Activated CD8-positive, alpha-beta T cell treated with anti-CD3 and anti-CD28 coated beads, Interleukin-2, amount 10 ng/mL, durations not matched to agents 7 days and 5 days (primary cell): ENCODE measurements at regions not wholly inside any gene's neighbourhood (a gene's known extent, or its start where the extent isn't known, plus 50 kb on each side); places are given as distances from the start of the nearest gene placed in this dataset.

Experiments used
- ATAC-seq: fragments of 150-1000 bp; cut with Tn5 transposase; one replicate; pipeline ENCODE4 v1.10.0; 2021; ENCODE audit warnings: moderate library complexity
- CTCF ChIA-PET: fragments of 350-600 bp; sonication (Branson Sonifier 250); formaldehyde crosslinking; loops from one replicate; lab custom pipeline; 2021; ENCODE audit warnings: antibody characterized with exemption; lab: Charles Lee
- POLR2A ChIA-PET: fragments of 350-600 bp; sonication (Branson Sonifier 250); formaldehyde crosslinking; loops from one replicate; lab custom pipeline; 2021; ENCODE audit warnings: antibody characterized with exemption; lab: Charles Lee
- DNase-seq: peaks from one replicate; pipeline ENCODE4 v3.0.0-alpha.2; 2020
- H3K27ac Mint-ChIP-seq: one replicate; pipeline ENCODE4 v1.8.0; 2021; ENCODE audit warnings: mild to moderate bottlenecking, mixed read lengths
- H3K27me3 Mint-ChIP-seq: one replicate; pipeline ENCODE4 v1.8.0; 2021; ENCODE audit warnings: low read depth, mixed read lengths
- H3K36me3 Mint-ChIP-seq: one replicate; pipeline ENCODE4 v1.8.0; 2021; ENCODE audit warnings: low read depth, mixed read lengths
- H3K4me1 Mint-ChIP-seq: one replicate; pipeline ENCODE4 v1.8.0; 2021; ENCODE audit warnings: low read depth, mixed read lengths
- H3K4me3 Mint-ChIP-seq: one replicate; pipeline ENCODE4 v1.8.0; 2021; ENCODE audit warnings: mild to moderate bottlenecking, mixed read lengths
- H3K9me3 Mint-ChIP-seq: one replicate; pipeline ENCODE4 v1.8.0; 2022; ENCODE audit warnings: mixed read lengths; ENCODE audit not compliant: insufficient read depth

- Mint-ChIP-seq H3K36me3 (no peaks in the 10 kb centered on the region), H3K4me1 (no peaks in the 10 kb centered on the region), H3K27ac (no peak overlapping the region), H3K4me3 (no peak overlapping the region), H3K27me3 (peaks cover 7% of the 10 kb centered on the region), H3K9me3 (no peaks in the 10 kb centered on the region)
- DNase-seq = no peak
- ATAC-seq = no peak
- CTCF ChIA-PET = no interaction called here
- POLR2A ChIA-PET = no interaction called here
These were observed 110.3 kb downstream of the NXNL2 start for GRCh38 chr9:88645172-88645878.

- peaks cover 7% of the 10 kb centered on the region for H3K27me3 Mint-ChIP-seq
- DNase-seq (no peak), ATAC-seq (no peak)
- H3K4me1 Mint-ChIP-seq = no peaks in the 10 kb centered on the region
- CTCF ChIA-PET = no interaction called here
- H3K27ac Mint-ChIP-seq = no peak overlapping the region
- H3K36me3 Mint-ChIP-seq = no peaks in the 10 kb centered on the region
- H3K9me3 Mint-ChIP-seq = no peaks in the 10 kb centered on the region
- POLR2A ChIA-PET = no interaction called here
- no peak overlapping the region for H3K4me3 Mint-ChIP-seq
These were observed 110.9 kb downstream of the NXNL2 start for GRCh38 chr9:88645879-88646199.

GRCh38 chr9:88646539-88647300 is 111.7 kb downstream of the NXNL2 start:
- Mint-ChIP-seq H3K4me3 (no peak overlapping the region), H3K36me3 (no peaks in the 10 kb centered on the region), H3K9me3 (no peaks in the 10 kb centered on the region), H3K4me1 (no peaks in the 10 kb centered on the region), H3K27me3 (peaks cover 4% of the 10 kb centered on the region), H3K27ac (no peak overlapping the region)
- ChIA-PET POLR2A (no interaction called here), CTCF (no interaction called here)
- no peak for ATAC-seq
- DNase-seq = no peak

GRCh38 chr9:88651682-88652633 is 117.0 kb downstream of the NXNL2 start:
- Mint-ChIP-seq H3K4me1 (no peaks in the 10 kb centered on the region), H3K4me3 (no peak overlapping the region), H3K27ac (no peak overlapping the region), H3K27me3 (peaks cover 16% of the 10 kb centered on the region), H3K36me3 (no peaks in the 10 kb centered on the region), H3K9me3 (no peaks in the 10 kb centered on the region)
- ATAC-seq (no peak), DNase-seq (no peak)
- ChIA-PET POLR2A (no interaction called here), CTCF (no interaction called here)

- ATAC-seq (no peak), DNase-seq (no peak)
- peaks cover 19% of the 10 kb centered on the region for H3K27me3 Mint-ChIP-seq
- no peak overlapping the region for H3K4me3 Mint-ChIP-seq
- H3K36me3 Mint-ChIP-seq = no peaks in the 10 kb centered on the region
- ChIA-PET POLR2A (no interaction called here), CTCF (no interaction called here)
- H3K27ac Mint-ChIP-seq = no peak overlapping the region
- H3K9me3 Mint-ChIP-seq = no peaks in the 10 kb centered on the region
- no peaks in the 10 kb centered on the region for H3K4me1 Mint-ChIP-seq
These were observed 117.9 kb downstream of the NXNL2 start for GRCh38 chr9:88652876-88653275.

GRCh38 chr9:88653406-88653805 is 118.4 kb downstream of the NXNL2 start:
- no peak overlapping the region for H3K4me3 Mint-ChIP-seq
- H3K9me3 Mint-ChIP-seq = no peaks in the 10 kb centered on the region
- DNase-seq (no peak), ATAC-seq (no peak)
- POLR2A ChIA-PET = no interaction called here
- CTCF ChIA-PET = no interaction called here
- H3K27me3 Mint-ChIP-seq = peaks cover 19% of the 10 kb centered on the region
- no peak overlapping the region for H3K27ac Mint-ChIP-seq
- no peaks in the 10 kb centered on the region for H3K36me3 Mint-ChIP-seq
- H3K4me1 Mint-ChIP-seq = no peaks in the 10 kb centered on the region

GRCh38 chr9:88653911-88654310 is 118.9 kb downstream of the NXNL2 start:
- Mint-ChIP-seq H3K27me3 (peaks cover 19% of the 10 kb centered on the region), H3K36me3 (no peaks in the 10 kb centered on the region), H3K4me1 (no peaks in the 10 kb centered on the region), H3K9me3 (no peaks in the 10 kb centered on the region), H3K4me3 (no peak overlapping the region), H3K27ac (no peak overlapping the region)
- ChIA-PET POLR2A (no interaction called here), CTCF (no interaction called here)
- no peak for ATAC-seq
- DNase-seq = no peak

- CTCF ChIA-PET = no interaction called here
- POLR2A ChIA-PET = no interaction called here
- no peaks in the 10 kb centered on the region for H3K36me3 Mint-ChIP-seq
- no peak overlapping the region for H3K4me3 Mint-ChIP-seq
- H3K4me1 Mint-ChIP-seq = no peaks in the 10 kb centered on the region
- DNase-seq (no peak), ATAC-seq (no peak)
- H3K27me3 Mint-ChIP-seq = peaks cover 19% of the 10 kb centered on the region
- no peaks in the 10 kb centered on the region for H3K9me3 Mint-ChIP-seq
- no peak overlapping the region for H3K27ac Mint-ChIP-seq
These were observed 122.9 kb downstream of the NXNL2 start for GRCh38 chr9:88657893-88658292.

GRCh38 chr9:88658311-88658822 is 123.4 kb downstream of the NXNL2 start:
- DNase-seq = no peak
- H3K4me1 Mint-ChIP-seq = no peaks in the 10 kb centered on the region
- no peak overlapping the region for H3K27ac Mint-ChIP-seq
- ChIA-PET POLR2A (no interaction called here), CTCF (no interaction called here)
- peaks cover 19% of the 10 kb centered on the region for H3K27me3 Mint-ChIP-seq
- H3K36me3 Mint-ChIP-seq = no peaks in the 10 kb centered on the region
- ATAC-seq = no peak
- H3K4me3 Mint-ChIP-seq = no peak overlapping the region
- H3K9me3 Mint-ChIP-seq = no peaks in the 10 kb centered on the region

- Mint-ChIP-seq H3K27ac (no peak overlapping the region), H3K4me3 (no peak overlapping the region), H3K9me3 (no peaks in the 10 kb centered on the region), H3K4me1 (no peaks in the 10 kb centered on the region), H3K27me3 (peaks cover 15% of the 10 kb centered on the region), H3K36me3 (no peaks in the 10 kb centered on the region)
- ATAC-seq (no peak), DNase-seq (no peak)
- POLR2A ChIA-PET = no interaction called here
- CTCF ChIA-PET = interaction anchor here (0.9 kb wide), 1 partner anchor 41 kb away, joined by 3 read pairs; no protein-coding TSS in a partner anchor
These were observed 124.1 kb downstream of the NXNL2 start for GRCh38 chr9:88659126-88659525.

GRCh38 chr9:88660611-88661010 is 125.6 kb downstream of the NXNL2 start:
- Mint-ChIP-seq H3K9me3 (no peaks in the 10 kb centered on the region), H3K27ac (no peak overlapping the region), H3K27me3 (peaks cover 11% of the 10 kb centered on the region), H3K4me1 (no peaks in the 10 kb centered on the region), H3K36me3 (no peaks in the 10 kb centered on the region), H3K4me3 (no peak overlapping the region)
- no peak for ATAC-seq
- POLR2A ChIA-PET = no interaction called here
- no peak for DNase-seq
- CTCF ChIA-PET = interaction anchor here (0.8 to 1.1 kb wide), 2 partner anchors 340 to 619 kb away, joined by 3 to 5 read pairs; no protein-coding TSS in a partner anchor
